ENCODE measurements at regions not wholly inside any gene's neighbourhood (a gene's known extent, or its start where the extent isn't known, plus 50 kb on each side); places are given as distances from the start of the nearest gene placed in this dataset.

- in situ Hi-C loops (cut with HindIII; ENCODE audit: low sequenced_read_pairs), result no loop called here
- TF ChIP-seq, protein P1, sequence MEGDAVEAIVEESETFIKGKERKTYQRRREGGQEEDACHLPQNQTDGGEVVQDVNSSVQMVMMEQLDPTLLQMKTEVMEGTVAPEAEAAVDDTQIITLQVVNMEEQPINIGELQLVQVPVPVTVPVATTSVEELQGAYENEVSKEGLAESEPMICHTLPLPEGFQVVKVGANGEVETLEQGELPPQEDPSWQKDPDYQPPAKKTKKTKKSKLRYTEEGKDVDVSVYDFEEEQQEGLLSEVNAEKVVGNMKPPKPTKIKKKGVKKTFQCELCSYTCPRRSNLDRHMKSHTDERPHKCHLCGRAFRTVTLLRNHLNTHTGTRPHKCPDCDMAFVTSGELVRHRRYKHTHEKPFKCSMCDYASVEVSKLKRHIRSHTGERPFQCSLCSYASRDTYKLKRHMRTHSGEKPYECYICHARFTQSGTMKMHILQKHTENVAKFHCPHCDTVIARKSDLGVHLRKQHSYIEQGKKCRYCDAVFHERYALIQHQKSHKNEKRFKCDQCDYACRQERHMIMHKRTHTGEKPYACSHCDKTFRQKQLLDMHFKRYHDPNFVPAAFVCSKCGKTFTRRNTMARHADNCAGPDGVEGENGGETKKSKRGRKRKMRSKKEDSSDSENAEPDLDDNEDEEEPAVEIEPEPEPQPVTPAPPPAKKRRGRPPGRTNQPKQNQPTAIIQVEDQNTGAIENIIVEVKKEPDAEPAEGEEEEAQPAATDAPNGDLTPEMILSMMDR (IDR thresholded peaks at IDR 0.05; ENCODE audit: low read depth, low read length, missing control alignments), result no peak
- no peak for DNase-seq (ENCODE audit: low read depth)
- H3K4me3 ChIP-seq (ENCODE audit: low read depth, low read length), result no peak overlapping the region
Measured at GRCh38 chr5:125775896-125776295, 647.3 kb upstream of the GRAMD2B start.

DNA sequence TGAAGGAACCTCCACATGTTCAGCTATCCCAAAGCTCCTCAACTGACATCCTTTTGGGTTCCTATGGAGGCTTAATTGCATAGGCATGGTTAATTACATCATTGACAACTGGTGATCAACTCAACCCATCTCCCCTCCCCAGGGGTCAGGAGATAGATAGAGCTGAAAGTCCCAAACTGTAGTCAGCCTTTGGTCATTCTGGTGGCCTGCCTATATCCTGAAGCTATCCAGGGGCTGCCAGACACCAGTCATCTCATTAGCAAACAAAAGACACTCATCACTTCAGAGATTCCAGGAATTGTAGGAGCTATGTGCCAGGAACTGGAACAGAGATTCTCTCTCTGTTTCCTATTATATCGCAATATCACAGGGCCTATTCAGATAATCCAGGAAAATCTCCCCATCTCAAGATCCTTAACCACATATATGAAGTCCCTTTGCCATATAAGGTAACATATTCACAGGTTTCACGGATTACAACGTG lies 646.5 kb upstream of the GRAMD2B start:
- no peak overlapping the region for H3K4me3 ChIP-seq (ENCODE audit: low read depth, low read length)
- in situ Hi-C loops (cut with HindIII; ENCODE audit: low sequenced_read_pairs), result no loop called here
- TF ChIP-seq, protein P1 (IDR thresholded peaks at IDR 0.05; ENCODE audit: low read depth, low read length, missing control alignments), result no peak
- DNase-seq (ENCODE audit: low read depth), result no peak

DNA sequence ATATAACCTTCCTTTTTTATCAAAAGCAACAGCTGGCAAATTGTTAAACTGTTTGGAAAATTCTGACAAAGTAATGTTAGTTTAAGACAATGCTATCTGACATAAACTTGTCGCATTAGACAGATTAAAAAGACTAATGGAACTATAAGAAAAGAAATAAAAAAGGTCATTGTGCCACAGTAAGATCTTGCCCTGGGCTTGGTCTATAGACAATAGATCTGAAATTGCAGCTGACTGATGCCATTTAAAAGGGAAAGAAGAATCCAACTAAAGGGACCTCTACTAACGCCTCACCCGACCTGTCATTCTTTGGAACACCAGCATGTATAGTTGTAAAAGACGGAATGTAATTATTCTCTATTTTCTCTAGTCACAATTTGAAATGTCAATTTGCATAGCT lies 644.4 kb upstream of the GRAMD2B start:
- in situ Hi-C loops (cut with HindIII; ENCODE audit: low sequenced_read_pairs), result no loop called here
- no peak for DNase-seq (ENCODE audit: low read depth)
- TF ChIP-seq, protein P1 (IDR thresholded peaks at IDR 0.05; ENCODE audit: low read depth, low read length, missing control alignments), result no peak
- no peak overlapping the region for H3K4me3 ChIP-seq (ENCODE audit: low read depth, low read length)

- TF ChIP-seq, protein P1 (IDR thresholded peaks at IDR 0.05; ENCODE audit: low read depth, low read length, missing control alignments), result no peak
- DNase-seq (ENCODE audit: low read depth), result no peak
- in situ Hi-C loops (cut with HindIII; ENCODE audit: low sequenced_read_pairs), result no loop called here
- no peak overlapping the region for H3K4me3 ChIP-seq (ENCODE audit: low read depth, low read length)
Measured at GRCh38 chr5:125785407-125785806, 637.8 kb upstream of the GRAMD2B start.

GRCh38 chr5:125786021-125786420 lies 637.2 kb upstream of the GRAMD2B start:
- H3K4me3 ChIP-seq (ENCODE audit: low read depth, low read length), result no peak overlapping the region
- TF ChIP-seq, protein P1 (IDR thresholded peaks at IDR 0.05; ENCODE audit: low read depth, low read length, missing control alignments), result no peak
- in situ Hi-C loops (cut with HindIII; ENCODE audit: low sequenced_read_pairs), result no loop called here
- DNase-seq (ENCODE audit: low read depth), result no peak

- no peak for DNase-seq (ENCODE audit: low read depth)
- H3K4me3 ChIP-seq (ENCODE audit: low read depth, low read length), result no peak overlapping the region
- in situ Hi-C loops (cut with HindIII; ENCODE audit: low sequenced_read_pairs), result no loop called here
- TF ChIP-seq, protein P1 (IDR thresholded peaks at IDR 0.05; ENCODE audit: low read depth, low read length, missing control alignments), result no peak
Measured at GRCh38 chr5:125793470-125793869, 629.7 kb upstream of the GRAMD2B start.

GRCh38 chr5:125794922-125795321 lies 628.3 kb upstream of the GRAMD2B start:
- TF ChIP-seq, protein P1 (IDR thresholded peaks at IDR 0.05; ENCODE audit: low read depth, low read length, missing control alignments), result no peak

More at GRCh38 chr5:125794922-125795321, 628.3 kb upstream of the GRAMD2B start:
- no peak for DNase-seq (ENCODE audit: low read depth)
- no peak overlapping the region for H3K4me3 ChIP-seq (ENCODE audit: low read depth, low read length)
- in situ Hi-C loops (cut with HindIII; ENCODE audit: low sequenced_read_pairs), result loop anchor here (5.0 kb wide), 1 partner anchor 42 kb away; no protein-coding TSS in a partner anchor
